HCT116 (cell line): ENCODE measurements at regions not wholly inside any gene's neighbourhood (a gene's known extent, or its start where the extent isn't known, plus 50 kb on each side); places are given as distances from the start of the nearest gene placed in this dataset.

Source experiments
- ATAC-seq: fragments of 200-7000 bp; cut with Tn5 transposase; 2 replicates; pipeline ENCODE4 v1.9.1; 2020; ENCODE audit warnings: mild to moderate bottlenecking, moderate library complexity
- BruUV-seq: library from RNA; stranded (reverse); fragments of 400-500 nt; replicated peaks from 2 replicates; lab custom pipeline; 2021; lab: Mats Ljungman, UMichigan
- CTCF ChIA-PET: fragments of 300-600 bp; sonication (Branson Sonifier 250); formaldehyde crosslinking; loops from one replicate; lab custom pipeline; 2021; ENCODE audit warnings: antibody characterized with exemption; lab: Charles Lee
- POLR2A ChIA-PET: fragments of 300-600, 350-600 bp; sonication (Branson Sonifier 250); formaldehyde crosslinking; loops from one replicate; lab custom pipeline; 2021; ENCODE audit warnings: antibody characterized with exemption; lab: Charles Lee
- RAD21 ChIA-PET, 2 experiments: fragments of 300-600 bp; sonication (Branson Sonifier 250); formaldehyde crosslinking; loops; one replicate each; lab custom pipeline; 2023; ENCODE audit warnings: low total read pairs in 2 of 2; ENCODE audit not compliant: uncharacterized antibody in 2 of 2, unreplicated experiment in 2 of 2, low non-redundant PET in 1 of 2; lab: Charles Lee
- DNase-seq: peaks from one replicate; pipeline ENCODE4 v3.0.0-alpha.2; 2010; ENCODE audit warnings: low read depth, low spot score
- H2AFZ ChIP-seq: fragments of 200-600 bp; shearing (Covaris generic), sonication (generic); 2 replicates; pipeline ENCODE4 v1.6.1; 2017; ENCODE audit warnings: low read depth, mixed run types, mixed read lengths, antibody characterized with exemption, low read length; ENCODE audit not compliant: poor library complexity, severe bottlenecking
- H3K27ac ChIP-seq: 2 replicates; pipeline ENCODE4 v1.5.1; 2012; ENCODE audit warnings: low read depth, low read length
- H3K27me3 ChIP-seq: fragments of 200-600 bp; sonication (generic); 2 replicates; pipeline ENCODE4 v1.6.1; 2016; ENCODE audit warnings: mixed run types, low read length, mixed read lengths; ENCODE audit not compliant: insufficient read depth
- H3K36me3 ChIP-seq, 2 experiments: fragments of 200-500 bp in 1 of 2; fragments of 200-600 bp in 1 of 2; sonication (Bioruptor generic) in 1 of 2; sonication (generic) in 1 of 2; 2 replicates each; pipeline versions ENCODE4 v1.5.1 to v1.6.1; 2014 to 2016; ENCODE audit warnings: low read length in 2 of 2, inconsistent platforms in 1 of 2, mixed read lengths in 1 of 2, mixed run types in 1 of 2; ENCODE audit not compliant: insufficient read depth in 2 of 2, control insufficient read depth in 1 of 2
- H3K4me1 ChIP-seq, 2 experiments: fragments of 200-600 bp in 1 of 2; sonication (generic) in 1 of 2; 2 replicates each; pipeline versions ENCODE4 v1.5.1 to v1.6.1; 2012 to 2017; ENCODE audit warnings: low read length in 2 of 2, inconsistent platforms in 1 of 2, mild to moderate bottlenecking in 1 of 2, mixed read lengths in 1 of 2, mixed run types in 1 of 2, moderate library complexity in 1 of 2; ENCODE audit not compliant: insufficient read depth in 2 of 2, control insufficient read depth in 1 of 2
- H3K4me2 ChIP-seq: fragments of 200-600 bp; sonication (generic); 2 replicates; pipeline ENCODE4 v1.6.1; 2017; ENCODE audit warnings: mixed run types, low read length, mixed read lengths
- H3K4me3 ChIP-seq, 2 experiments: fragments of 200-600 bp in 1 of 2; sonication (generic) in 1 of 2; replicated peaks in 1 of 2; 2 replicates each; pipeline ENCODE4 v1.5.1; 2011 to 2016; ENCODE audit warnings: low read length in 2 of 2, control low read depth in 1 of 2, low read depth in 1 of 2, mild to moderate bottlenecking in 1 of 2, mixed read lengths in 1 of 2, mixed run types in 1 of 2
- H3K79me2 ChIP-seq: fragments of 200-600 bp; sonication (generic); 2 replicates; pipeline ENCODE4 v1.6.1; 2017; ENCODE audit warnings: mild to moderate bottlenecking, mixed run types, low read length, moderate library complexity, mixed read lengths; ENCODE audit not compliant: insufficient read depth
- H3K9ac ChIP-seq: fragments of 200-600 bp; sonication (generic); 2 replicates; pipeline ENCODE4 v1.6.1; 2016; ENCODE audit warnings: low read length, mixed read lengths
- H3K9me2 ChIP-seq: fragments of 200-600 bp; sonication (generic), shearing (Covaris generic); 2 replicates; pipeline ENCODE4 v1.6.1; 2017; ENCODE audit warnings: mixed run types, mild to moderate bottlenecking, moderate library complexity; ENCODE audit not compliant: insufficient read depth
- H3K9me3 ChIP-seq, 2 experiments: fragments of 200-500 bp in 1 of 2; fragments of 200-600 bp in 1 of 2; sonication (Bioruptor generic) in 1 of 2; sonication (generic) in 1 of 2; 2 replicates each; pipeline ENCODE4 v1.6.1; 2014 to 2017; ENCODE audit warnings: low read length in 2 of 2, mixed read lengths in 2 of 2, inconsistent platforms in 1 of 2, low read depth in 1 of 2, mild to moderate bottlenecking in 1 of 2, mixed run types in 1 of 2, moderate library complexity in 1 of 2; ENCODE audit not compliant: control insufficient read depth in 1 of 2, insufficient read depth in 1 of 2
- H4K20me1 ChIP-seq: fragments of 200-600 bp; sonication (generic), shearing (Covaris generic); 2 replicates; pipeline ENCODE4 v1.6.1; 2017; ENCODE audit warnings: mixed run types, mild to moderate bottlenecking, moderate library complexity; ENCODE audit not compliant: insufficient read depth
- CBX3 ChIP-seq: IDR thresholded peaks from 2 replicates; pipeline ENCODE4 v1.6.1; 2012; ENCODE audit warnings: low read depth
- EGR1 ChIP-seq: IDR thresholded peaks from 2 replicates; pipeline ENCODE4 v1.6.1; 2012; ENCODE audit warnings: low read depth
- ELF1 ChIP-seq: IDR thresholded peaks from 2 replicates; pipeline ENCODE4 v1.6.1; 2012; ENCODE audit warnings: low read depth, borderline replicate concordance
- EZH2 ChIP-seq: fragments of 200-600 bp; sonication (generic); IDR thresholded peaks from 2 replicates; pipeline ENCODE4 v1.6.1; 2017; ENCODE audit warnings: antibody characterized with exemption, mixed run types
- FOSL1 ChIP-seq: IDR thresholded peaks from 2 replicates; pipeline ENCODE4 v1.6.1; 2012; ENCODE audit warnings: low read depth
- POLR2AphosphoS5 ChIP-seq: IDR thresholded peaks from 2 replicates; pipeline ENCODE4 v1.6.1; 2011; ENCODE audit warnings: mild to moderate bottlenecking, low read depth, low read length, moderate library complexity
- REST ChIP-seq: IDR thresholded peaks from 2 replicates; pipeline ENCODE4 v1.6.1; 2012; ENCODE audit warnings: low read depth
- SP1 ChIP-seq: IDR thresholded peaks from 2 replicates; pipeline ENCODE4 v1.6.1; 2012; ENCODE audit warnings: low read depth
- SRF ChIP-seq: IDR thresholded peaks from 2 replicates; pipeline ENCODE4 v1.6.1; 2012; ENCODE audit warnings: low read depth
- YY1 ChIP-seq: IDR thresholded peaks from 2 replicates; pipeline ENCODE4 v1.6.1; 2011; ENCODE audit warnings: low read length, low read depth, moderate library complexity, mild to moderate bottlenecking; ENCODE audit not compliant: insufficient replicate concordance; ENCODE audit errors: extremely low read depth
- ZFX ChIP-seq: fragments of 450-650 bp; IDR thresholded peaks from 2 replicates; pipeline ENCODE4 v1.6.1; 2017
- ZNF274 ChIP-seq: fragments of 200-500 bp; sonication (Bioruptor generic); IDR thresholded peaks from 2 replicates; pipeline ENCODE4 v1.6.1; 2014; ENCODE audit warnings: mild to moderate bottlenecking, low read depth, low read length, inconsistent platforms
- intact Hi-C: fragments of 100-400 bp; cut with micrococcal nuclease; formaldehyde crosslinking; loops from 2 replicates; pipeline ENCODE4 v1.10.0; 2022

DNA sequence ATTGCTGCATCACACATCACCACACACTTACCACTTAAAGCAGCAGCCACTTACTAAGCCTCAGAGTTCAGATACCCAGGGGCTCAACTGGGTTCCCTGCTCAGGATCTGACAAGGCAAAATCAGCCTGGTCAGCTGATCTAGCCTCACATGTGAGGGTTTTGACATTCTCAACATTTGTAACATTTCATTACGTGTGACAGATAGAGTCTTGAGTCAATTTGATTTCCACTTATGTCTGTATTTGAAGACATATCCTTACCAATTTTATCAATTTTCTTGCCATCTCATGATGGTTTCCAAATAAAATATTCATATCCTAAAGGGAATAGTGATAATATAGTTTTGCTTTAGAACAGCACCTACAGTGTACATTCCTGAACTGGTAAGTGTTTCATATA lies 494.7 kb upstream of the PFKP start:
- no TSS peak for BruUV-seq
- H3K79me2 ChIP-seq, result no peaks in the 10 kb centered on the region
- ChIA-PET RAD21 (no interaction called here), CTCF (no interaction called here), POLR2A (no interaction called here)
- H3K4me1 ChIP-seq, result no peaks in the 10 kb centered on the region
- H3K9me3 ChIP-seq, result peaks cover 3 to 20% of the 10 kb centered on the region in 2 experiments; a peak in 2 of 4 replicates
- no peak overlapping the region for H3K9ac ChIP-seq
- intact Hi-C loops, result no loop called here
- no peak overlapping the region for H2AFZ ChIP-seq
- DNase-seq, result no peak
- TF ChIP-seq CBX3, result no peak
- TF ChIP-seq FOSL1, result no peak
- TF ChIP-seq, all 23 proteins: peak for 0
- no peaks in the 10 kb centered on the region for H3K36me3 ChIP-seq
- no peaks in the 10 kb centered on the region for H4K20me1 ChIP-seq
- H3K4me3 ChIP-seq, result no peak overlapping the region
- no peak for ATAC-seq
- H3K27me3 ChIP-seq, result no peaks in the 10 kb centered on the region
- H3K9me2 ChIP-seq, result no peaks in the 10 kb centered on the region
- H3K4me2 ChIP-seq, result no peak overlapping the region
- no peak overlapping the region for H3K27ac ChIP-seq

DNA sequence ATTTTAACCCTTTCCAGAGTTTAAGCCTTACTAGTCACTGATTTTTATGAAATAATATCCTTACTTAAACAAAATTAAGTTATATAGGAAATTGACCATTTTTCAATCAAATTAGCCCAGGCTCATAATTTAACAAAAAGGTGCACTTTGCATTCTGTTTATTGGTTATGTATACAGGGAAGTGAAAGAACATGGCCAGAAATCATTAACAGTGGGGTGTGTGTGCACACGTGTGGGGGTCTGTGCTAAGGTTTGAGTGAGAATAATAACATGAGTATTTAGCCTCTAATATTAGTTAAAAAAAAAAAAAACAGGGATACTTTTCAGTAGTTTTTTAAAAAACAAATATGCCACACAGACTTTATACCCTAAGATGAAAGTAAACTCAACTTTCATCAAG lies 510.5 kb upstream of the PFKP start:
- H3K4me3 ChIP-seq, result no peak overlapping the region
- H3K36me3 ChIP-seq, result no peaks in the 10 kb centered on the region
- H3K9me2 ChIP-seq, result no peaks in the 10 kb centered on the region
- H3K27ac ChIP-seq, result no peak overlapping the region
- intact Hi-C loops, result no loop called here
- H3K79me2 ChIP-seq, result no peaks in the 10 kb centered on the region
- H3K9ac ChIP-seq, result no peak overlapping the region
- no TSS peak for BruUV-seq
- no peak overlapping the region for H2AFZ ChIP-seq
- ChIA-PET RAD21 (no interaction called here), POLR2A (no interaction called here), CTCF (no interaction called here)
- no peak for TF ChIP-seq ZNF274
- TF ChIP-seq ZFX, result no peak
- no peak for TF ChIP-seq REST
- no peak for TF ChIP-seq EGR1
- TF ChIP-seq POLR2AphosphoS5, result no peak
- no peak for TF ChIP-seq EZH2
- TF ChIP-seq SP1, result no peak
- no peak for TF ChIP-seq SRF
- TF ChIP-seq YY1, result no peak
- TF ChIP-seq ELF1, result no peak
- H4K20me1 ChIP-seq, result no peaks in the 10 kb centered on the region
- H3K9me3 ChIP-seq, result peaks cover 4 to 12% of the 10 kb centered on the region in 2 experiments; a peak in 2 of 4 replicates
- DNase-seq, result no peak
- no peaks in the 10 kb centered on the region for H3K4me1 ChIP-seq
- no peaks in the 10 kb centered on the region for H3K27me3 ChIP-seq
- no peak overlapping the region for H3K4me2 ChIP-seq
- no peak for ATAC-seq
